ENCODE measurements at regions not wholly inside any gene's neighbourhood (a gene's known extent, or its start where the extent isn't known, plus 50 kb on each side); places are given as distances from the start of the nearest gene placed in this dataset.

GRCh38 chr5:147072622-147073021, 162.2 kb upstream of the STK32A start:
- no peaks in the 10 kb centered on the region for H3K4me1 Mint-ChIP-seq (ENCODE audit: unreplicated experiment)
- H3K4me3 Mint-ChIP-seq (ENCODE audit: unreplicated experiment) = no peak overlapping the region
- no peak for TF ChIP-seq CTCF (IDR thresholded peaks at IDR 0.05)
- H3K27ac Mint-ChIP-seq (ENCODE audit: unreplicated experiment) = no peak overlapping the region
- H3K9me3 Mint-ChIP-seq (ENCODE audit: unreplicated experiment) = no peaks in the 10 kb centered on the region
- DNase-seq (ENCODE audit: extremely low spot score, unreplicated experiment) = no peak
- H3K36me3 Mint-ChIP-seq (ENCODE audit: unreplicated experiment) = no peaks in the 10 kb centered on the region
- no peaks in the 10 kb centered on the region for H3K27me3 Mint-ChIP-seq (ENCODE audit: unreplicated experiment)

GRCh38 chr5:147073098-147073497, 161.7 kb upstream of the STK32A start:
- DNase-seq (ENCODE audit: extremely low spot score, unreplicated experiment) = no peak
- no peaks in the 10 kb centered on the region for H3K9me3 Mint-ChIP-seq (ENCODE audit: unreplicated experiment)
- H3K27me3 Mint-ChIP-seq (ENCODE audit: unreplicated experiment) = no peaks in the 10 kb centered on the region
- TF ChIP-seq CTCF (IDR thresholded peaks at IDR 0.05) = no peak
- no peak overlapping the region for H3K27ac Mint-ChIP-seq (ENCODE audit: unreplicated experiment)
- no peaks in the 10 kb centered on the region for H3K36me3 Mint-ChIP-seq (ENCODE audit: unreplicated experiment)
- no peak overlapping the region for H3K4me3 Mint-ChIP-seq (ENCODE audit: unreplicated experiment)
- H3K4me1 Mint-ChIP-seq (ENCODE audit: unreplicated experiment) = no peaks in the 10 kb centered on the region

- Mint-ChIP-seq H3K4me3 (ENCODE audit: unreplicated experiment) (no peak overlapping the region), H3K4me1 (ENCODE audit: unreplicated experiment) (no peaks in the 10 kb centered on the region), H3K9me3 (ENCODE audit: unreplicated experiment) (no peaks in the 10 kb centered on the region), H3K36me3 (ENCODE audit: unreplicated experiment) (no peaks in the 10 kb centered on the region), H3K27ac (ENCODE audit: unreplicated experiment) (no peak overlapping the region), H3K27me3 (ENCODE audit: unreplicated experiment) (peaks cover 2% of the 10 kb centered on the region)
- no peak for DNase-seq (ENCODE audit: extremely low spot score, unreplicated experiment)
- TF ChIP-seq CTCF (IDR thresholded peaks at IDR 0.05) = no peak
Measured at GRCh38 chr5:147075187-147075586, 159.6 kb upstream of the STK32A start.

GRCh38 chr5:147080391-147080790, 154.4 kb upstream of the STK32A start:
- H3K27me3 Mint-ChIP-seq (ENCODE audit: unreplicated experiment) = peaks cover 11% of the 10 kb centered on the region
- no peak overlapping the region for H3K4me3 Mint-ChIP-seq (ENCODE audit: unreplicated experiment)
- H3K36me3 Mint-ChIP-seq (ENCODE audit: unreplicated experiment) = no peaks in the 10 kb centered on the region
- no peak for TF ChIP-seq CTCF (IDR thresholded peaks at IDR 0.05)
- no peaks in the 10 kb centered on the region for H3K4me1 Mint-ChIP-seq (ENCODE audit: unreplicated experiment)
- no peak for DNase-seq (ENCODE audit: extremely low spot score, unreplicated experiment)
- no peaks in the 10 kb centered on the region for H3K9me3 Mint-ChIP-seq (ENCODE audit: unreplicated experiment)
- H3K27ac Mint-ChIP-seq (ENCODE audit: unreplicated experiment) = no peak overlapping the region

GRCh38 chr5:147081311-147081764, 153.5 kb upstream of the STK32A start:
- H3K4me3 Mint-ChIP-seq (ENCODE audit: unreplicated experiment) = no peak overlapping the region
- H3K27me3 Mint-ChIP-seq (ENCODE audit: unreplicated experiment) = peaks cover 14% of the 10 kb centered on the region
- no peak for DNase-seq (ENCODE audit: extremely low spot score, unreplicated experiment)
- H3K36me3 Mint-ChIP-seq (ENCODE audit: unreplicated experiment) = no peaks in the 10 kb centered on the region
- H3K27ac Mint-ChIP-seq (ENCODE audit: unreplicated experiment) = no peak overlapping the region
- H3K9me3 Mint-ChIP-seq (ENCODE audit: unreplicated experiment) = no peaks in the 10 kb centered on the region
- no peak for TF ChIP-seq CTCF (IDR thresholded peaks at IDR 0.05)
- H3K4me1 Mint-ChIP-seq (ENCODE audit: unreplicated experiment) = no peaks in the 10 kb centered on the region

Data from osteocyte (in vitro differentiated cells).